Left lung (tissue), 4 donors: ENCODE measurements at regions not wholly inside any gene's neighbourhood (a gene's known extent, or its start where the extent isn't known, plus 50 kb on each side); places are given as distances from the start of the nearest gene placed in this dataset.

Source experiments
- ATAC-seq: fragments of 200-7000 bp; cut with Tn5 transposase; one replicate; pipeline ENCODE4 v1.9.1; 2020; ENCODE audit warnings: moderate library complexity
- DNase-seq, 4 donors: peaks; one replicate each; pipeline ENCODE4 v3.0.0-alpha.2; 2013 to 2020
- H3K27ac ChIP-seq, 2 donors: fragments of 200-600 bp; sonication (generic) in 1 of 2; one replicate each; pipeline versions ENCODE4 v1.5.0 to v1.8.0; 2020 to 2021
- H3K27me3 ChIP-seq, 2 donors: fragments of 200-600 bp; sonication (generic) in 1 of 2; one replicate each; pipeline versions ENCODE4 v1.5.0 to v1.8.0; 2020 to 2021
- H3K36me3 ChIP-seq, 2 donors: fragments of 200-600 bp; sonication (generic) in 1 of 2; one replicate each; pipeline versions ENCODE4 v1.5.0 to v1.8.0; 2020 to 2021
- H3K4me1 ChIP-seq, 2 donors: fragments of 200-600 bp; one replicate each; pipeline ENCODE4 v1.8.0; 2021
- H3K4me3 ChIP-seq, 2 donors: fragments of 200-600 bp; sonication (generic) in 1 of 2; one replicate each; pipeline versions ENCODE4 v1.5.0 to v1.8.0; 2020 to 2021; ENCODE audit warnings: mild to moderate bottlenecking in 1 of 2
- H3K9me3 ChIP-seq, 2 donors: fragments of 200-600 bp; sonication (generic) in 1 of 2; one replicate each; pipeline versions ENCODE4 v1.5.0 to v1.8.0; 2020 to 2021
- intact Hi-C, 2 donors: fragments of 100-400 bp; cut with DNase I; formaldehyde crosslinking; loops; one replicate each; pipeline versions ENCODE4 v1.11.2 to v1.14.2; 2022
- TF ChIP-seq, protein P1 (sequence below), 2 donors: fragments of 200-600 bp; sonication (generic) in 1 of 2; IDR thresholded peaks; one replicate each; pipeline versions ENCODE4 v1.5.0 to v1.8.0; 2021; ENCODE audit warnings: antibody characterized with exemption in 2 of 2
- donor health status: DM: no; HTN: yes; CAD: no.
- donor health status: DM: no; HTN: no; CAD: no.

DNA sequence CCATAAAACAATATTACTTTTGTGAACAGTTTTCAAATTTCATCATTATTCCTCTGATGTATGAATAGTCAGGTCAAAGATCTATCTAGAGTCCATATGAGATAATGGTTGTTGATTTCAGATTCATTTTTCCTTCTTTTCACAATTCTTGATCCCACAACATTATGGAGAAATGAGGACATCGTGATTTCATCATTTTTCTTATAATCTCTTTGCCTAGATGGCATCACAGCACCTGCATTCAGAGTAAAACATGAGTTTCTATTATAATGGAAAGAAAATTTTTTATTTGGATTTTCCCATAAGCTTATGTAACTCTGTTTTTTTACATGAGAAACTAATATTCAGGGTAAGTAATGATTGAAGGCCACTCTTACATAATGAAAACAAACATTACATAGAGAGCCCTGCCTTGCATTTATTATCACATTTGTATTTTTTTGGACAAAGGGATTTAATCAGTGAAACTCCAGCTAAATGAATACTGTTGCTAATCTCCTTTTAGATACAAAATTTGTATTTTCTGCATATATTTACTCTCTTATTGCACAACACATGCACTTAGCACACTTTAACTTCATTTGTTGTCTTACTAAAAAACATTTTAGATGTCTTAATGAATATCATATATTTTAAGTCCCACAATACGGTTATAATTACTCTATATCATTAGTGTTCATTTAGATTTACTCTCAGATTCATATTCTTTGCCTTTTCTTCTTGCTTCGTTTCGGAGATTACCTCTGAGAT is 188.4 kb upstream of the KYNU start:
- TF ChIP-seq, protein P1, sequence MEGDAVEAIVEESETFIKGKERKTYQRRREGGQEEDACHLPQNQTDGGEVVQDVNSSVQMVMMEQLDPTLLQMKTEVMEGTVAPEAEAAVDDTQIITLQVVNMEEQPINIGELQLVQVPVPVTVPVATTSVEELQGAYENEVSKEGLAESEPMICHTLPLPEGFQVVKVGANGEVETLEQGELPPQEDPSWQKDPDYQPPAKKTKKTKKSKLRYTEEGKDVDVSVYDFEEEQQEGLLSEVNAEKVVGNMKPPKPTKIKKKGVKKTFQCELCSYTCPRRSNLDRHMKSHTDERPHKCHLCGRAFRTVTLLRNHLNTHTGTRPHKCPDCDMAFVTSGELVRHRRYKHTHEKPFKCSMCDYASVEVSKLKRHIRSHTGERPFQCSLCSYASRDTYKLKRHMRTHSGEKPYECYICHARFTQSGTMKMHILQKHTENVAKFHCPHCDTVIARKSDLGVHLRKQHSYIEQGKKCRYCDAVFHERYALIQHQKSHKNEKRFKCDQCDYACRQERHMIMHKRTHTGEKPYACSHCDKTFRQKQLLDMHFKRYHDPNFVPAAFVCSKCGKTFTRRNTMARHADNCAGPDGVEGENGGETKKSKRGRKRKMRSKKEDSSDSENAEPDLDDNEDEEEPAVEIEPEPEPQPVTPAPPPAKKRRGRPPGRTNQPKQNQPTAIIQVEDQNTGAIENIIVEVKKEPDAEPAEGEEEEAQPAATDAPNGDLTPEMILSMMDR (IDR thresholded peaks at IDR 0.05) = no peak
- ATAC-seq = no peak
- H3K4me3 ChIP-seq = no peak overlapping the region
- no peaks in the 10 kb centered on the region for H3K4me1 ChIP-seq
- H3K36me3 ChIP-seq = no peaks in the 10 kb centered on the region
- intact Hi-C loops = loop anchor here in 1 of 2 donors (10.0 kb wide), 1 partner anchor 296 kb away; no protein-coding TSS in a partner anchor
- DNase-seq = no peak
- H3K27ac ChIP-seq = no peak overlapping the region
- H3K27me3 ChIP-seq = no peaks in the 10 kb centered on the region
- H3K9me3 ChIP-seq = no peaks in the 10 kb centered on the region

DNA sequence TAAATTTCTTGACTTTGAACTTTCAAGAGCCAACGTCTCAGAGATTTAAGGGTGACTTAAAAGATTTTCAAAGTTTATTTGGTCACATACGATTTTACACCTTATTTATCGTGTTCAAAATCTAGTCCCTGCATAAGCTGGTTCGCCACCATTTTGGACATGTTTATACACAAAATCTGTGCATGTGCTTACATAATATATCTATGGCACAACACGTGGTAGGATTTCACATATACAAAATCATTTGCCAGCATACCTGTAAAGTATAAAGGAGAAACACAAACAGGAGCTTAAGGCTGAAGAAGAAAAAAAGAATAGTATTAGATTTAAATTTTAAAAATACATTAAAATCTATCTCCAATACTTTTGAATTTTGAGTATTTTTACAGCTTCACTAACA is 190.0 kb upstream of the KYNU start:
- TF ChIP-seq, protein P1 (IDR thresholded peaks at IDR 0.05) = no peak
- Histone ChIP-seq H3K4me1 (no peaks in the 10 kb centered on the region), H3K27me3 (no peaks in the 10 kb centered on the region), H3K36me3 (no peaks in the 10 kb centered on the region), H3K27ac (no peak overlapping the region), H3K4me3 (no peak overlapping the region), H3K9me3 (no peaks in the 10 kb centered on the region)
- no peak for ATAC-seq
- no peak for DNase-seq
- intact Hi-C loops = loop anchor here in 1 of 2 donors (10.0 kb wide), 1 partner anchor 297 kb away; no protein-coding TSS in a partner anchor

DNA sequence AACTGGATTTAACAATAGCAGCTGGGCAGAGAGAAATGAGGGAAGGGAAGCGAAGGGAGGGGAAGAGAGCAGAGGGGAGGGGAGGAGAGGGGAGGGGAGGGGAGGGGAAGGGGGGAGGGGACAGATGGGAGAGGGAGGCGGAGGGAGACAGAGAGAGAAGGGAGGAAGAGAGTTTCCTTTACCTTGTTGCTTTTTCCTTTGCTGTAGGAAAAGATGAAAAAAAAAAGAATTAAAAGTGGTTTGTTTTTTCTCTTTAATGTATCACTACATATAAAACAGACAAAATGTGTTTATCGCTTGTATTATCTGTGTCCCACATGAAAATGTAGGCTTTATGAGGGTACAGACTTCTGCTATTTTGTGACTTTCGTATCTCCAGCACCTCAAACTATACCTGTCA is 190.4 kb upstream of the KYNU start:
- TF ChIP-seq, protein P1 (IDR thresholded peaks at IDR 0.05) = no peak
- no peak overlapping the region for H3K4me3 ChIP-seq
- intact Hi-C loops = loop anchor here in 1 of 2 donors (10.0 kb wide), 1 partner anchor 298 kb away; no protein-coding TSS in a partner anchor
- no peak for ATAC-seq
- H3K4me1 ChIP-seq = no peaks in the 10 kb centered on the region
- DNase-seq = no peak
- H3K27me3 ChIP-seq = no peaks in the 10 kb centered on the region
- no peak overlapping the region for H3K27ac ChIP-seq
- no peaks in the 10 kb centered on the region for H3K9me3 ChIP-seq
- no peaks in the 10 kb centered on the region for H3K36me3 ChIP-seq

DNA sequence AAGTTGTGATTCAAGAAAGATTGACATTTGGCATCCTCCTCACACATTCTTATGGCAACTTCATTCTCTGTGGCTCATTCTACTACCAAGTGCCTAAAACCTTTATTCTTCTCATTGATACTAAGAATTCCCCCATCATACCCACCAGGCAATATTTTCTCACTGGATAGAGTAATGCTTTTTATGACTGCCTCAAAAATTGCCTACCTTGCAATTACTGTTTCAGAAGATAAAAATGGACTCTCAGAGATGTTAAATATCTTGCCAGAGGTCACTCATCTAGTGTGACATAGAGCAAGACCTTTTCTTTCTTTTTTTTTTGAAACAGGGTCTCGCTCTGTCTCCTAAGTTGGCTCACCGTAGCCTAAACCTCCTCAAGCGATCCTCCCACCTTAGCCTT is 192.8 kb upstream of the KYNU start:
- Histone ChIP-seq H3K27ac (no peak overlapping the region), H3K4me1 (no peaks in the 10 kb centered on the region), H3K36me3 (no peaks in the 10 kb centered on the region), H3K27me3 (no peaks in the 10 kb centered on the region), H3K9me3 (no peaks in the 10 kb centered on the region), H3K4me3 (no peak overlapping the region)
- DNase-seq (no peak), ATAC-seq (no peak)
- intact Hi-C loops = loop anchor here in 1 of 2 donors (10.0 kb wide), 1 partner anchor 300 kb away; no protein-coding TSS in a partner anchor
- TF ChIP-seq, protein P1 (IDR thresholded peaks at IDR 0.05) = no peak

DNA sequence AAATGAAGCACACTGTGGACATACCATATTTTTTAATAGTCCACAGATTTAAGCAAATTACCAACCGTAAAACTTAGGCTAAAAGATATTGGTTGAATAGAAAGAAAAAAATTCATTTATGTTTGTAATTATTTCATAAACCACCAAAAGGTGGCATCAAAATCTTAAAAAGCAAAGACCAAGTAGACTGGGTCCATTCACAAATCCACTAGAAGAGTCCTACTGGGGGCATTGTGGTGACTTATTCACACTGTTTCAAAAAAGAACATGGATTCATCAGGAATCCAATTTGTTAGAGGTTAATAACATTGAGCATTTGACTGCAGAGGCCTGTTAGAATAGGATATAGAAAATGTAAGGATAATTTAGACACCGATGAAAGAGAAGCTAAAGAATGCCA is 194.9 kb upstream of the KYNU start:
- H3K9me3 ChIP-seq = no peaks in the 10 kb centered on the region
- no peaks in the 10 kb centered on the region for H3K4me1 ChIP-seq
- TF ChIP-seq, protein P1 (IDR thresholded peaks at IDR 0.05) = peak in 1 of 2 donors; percentile 9
- intact Hi-C loops = loop anchor here in 1 of 2 donors (10.0 kb wide), 1 partner anchor 302 kb away; no protein-coding TSS in a partner anchor
- DNase-seq (no peak), ATAC-seq (no peak)
- H3K36me3 ChIP-seq = no peaks in the 10 kb centered on the region
- H3K27me3 ChIP-seq = no peaks in the 10 kb centered on the region
- H3K4me3 ChIP-seq = no peak overlapping the region
- H3K27ac ChIP-seq = no peak overlapping the region
